HG03342 (cell line): ENCODE measurements at regions not wholly inside any gene's neighbourhood (a gene's known extent, or its start where the extent isn't known, plus 50 kb on each side); places are given as distances from the start of the nearest gene placed in this dataset.

Experiments used
- ATAC-seq: cut with Tn5 transposase; IDR thresholded peaks from one replicate; pipeline ENCODE4 v1.9.1; 2021; ENCODE audit warnings: mild to moderate bottlenecking, moderate library complexity; ENCODE audit not compliant: unreplicated experiment

DNA sequence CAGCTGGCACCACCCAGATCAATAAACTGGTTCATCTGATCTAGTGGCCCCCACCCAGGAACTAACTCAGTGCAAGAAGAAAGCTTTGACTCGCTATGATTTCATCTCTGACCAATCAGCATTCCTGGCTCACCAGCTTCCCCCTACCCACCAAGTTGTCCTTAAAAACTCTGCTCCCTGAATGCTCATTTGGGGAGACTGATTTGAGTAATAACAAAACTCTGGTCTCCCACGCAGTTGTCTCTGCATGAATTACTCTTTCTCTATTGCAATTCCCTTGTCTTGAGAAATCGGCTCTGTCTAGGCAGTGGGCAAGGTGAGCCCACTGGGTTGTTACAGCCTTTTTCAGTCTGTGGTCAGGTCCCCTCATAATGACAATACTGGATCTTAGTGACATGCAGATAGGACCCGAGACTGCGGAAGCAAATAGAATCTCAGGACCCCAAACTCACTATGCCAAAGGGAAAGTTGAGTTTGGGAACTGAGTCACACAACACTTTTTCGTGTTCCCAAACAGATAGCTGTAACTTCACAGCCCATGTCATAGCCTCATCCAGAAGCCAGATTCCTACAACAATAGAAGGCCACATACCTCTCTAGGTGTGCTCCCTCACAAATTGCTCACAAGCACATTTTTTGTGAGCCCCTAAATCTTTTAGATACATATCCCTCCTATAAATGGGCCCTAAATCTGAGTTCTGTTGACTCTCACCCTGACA is 175.2 kb upstream of the RAI14 start:
- ATAC-seq = no peak

GRCh38 chr5:34483442-34484033 is 172.6 kb upstream of the RAI14 start:
- ATAC-seq = no peak

DNA sequence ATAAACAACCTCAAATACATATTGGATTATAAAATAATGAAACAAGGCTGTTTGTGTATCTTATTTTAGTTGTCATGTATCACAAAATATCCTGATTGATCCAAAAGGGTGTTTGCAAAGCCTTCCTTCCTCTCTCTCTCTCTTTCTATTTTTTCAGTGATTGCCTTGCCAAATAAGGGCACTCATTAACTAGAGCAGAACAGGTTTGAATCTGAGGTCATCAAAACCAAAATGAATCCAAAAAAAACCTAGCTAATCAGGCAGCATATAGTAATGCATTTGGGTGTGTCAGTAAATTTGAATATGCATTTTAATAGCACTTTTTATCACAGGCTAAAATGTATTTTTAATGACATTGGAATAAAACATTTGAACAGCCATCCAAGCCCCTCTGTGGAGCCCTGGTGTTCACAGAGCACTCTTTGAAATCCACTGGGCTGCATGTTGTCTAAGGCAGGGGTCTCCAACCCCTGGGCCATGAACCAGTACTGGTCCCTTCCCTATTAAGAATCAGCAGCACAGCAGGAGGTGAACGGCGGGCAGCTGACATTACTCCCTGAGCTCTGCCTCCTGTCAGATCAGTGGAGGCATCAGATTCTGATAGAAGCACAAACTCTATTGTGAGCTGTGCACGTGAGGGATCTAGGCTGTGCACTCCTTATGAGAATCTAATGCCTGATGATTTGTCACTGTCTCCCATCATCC is 171.8 kb upstream of the RAI14 start:
- no peak for ATAC-seq

GRCh38 chr5:34485768-34486030 is 170.4 kb upstream of the RAI14 start:
- no peak for ATAC-seq

- peak; percentile 68 for ATAC-seq
Observed at GRCh38 chr5:34486160-34486848, 169.8 kb upstream of the RAI14 start.

DNA sequence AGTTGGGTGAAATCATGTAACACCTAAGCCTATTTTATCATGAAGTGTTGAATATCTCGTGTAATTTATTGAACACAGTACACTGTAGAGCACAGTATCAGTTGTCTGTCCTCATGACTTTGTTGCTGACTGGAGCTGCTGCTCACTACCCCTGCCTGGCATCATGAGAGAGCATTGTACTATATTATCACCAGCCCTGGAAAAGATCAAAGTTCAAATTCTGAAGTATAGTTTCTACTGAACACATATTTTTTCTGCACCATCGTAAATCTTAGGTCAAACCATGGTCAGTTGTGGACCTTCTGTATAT is 169.3 kb upstream of the RAI14 start:
- no peak for ATAC-seq

GRCh38 chr5:34487159-34487879 is 168.8 kb upstream of the RAI14 start:
- no peak for ATAC-seq

GRCh38 chr5:34487956-34488355 is 168.2 kb upstream of the RAI14 start:
- ATAC-seq = no peak

GRCh38 chr5:34488984-34489383 is 167.1 kb upstream of the RAI14 start:
- no peak for ATAC-seq

GRCh38 chr5:34490506-34491250 is 165.4 kb upstream of the RAI14 start:
- ATAC-seq = no peak

- ATAC-seq = no peak
Observed at GRCh38 chr5:34491251-34491620, 164.9 kb upstream of the RAI14 start.

DNA sequence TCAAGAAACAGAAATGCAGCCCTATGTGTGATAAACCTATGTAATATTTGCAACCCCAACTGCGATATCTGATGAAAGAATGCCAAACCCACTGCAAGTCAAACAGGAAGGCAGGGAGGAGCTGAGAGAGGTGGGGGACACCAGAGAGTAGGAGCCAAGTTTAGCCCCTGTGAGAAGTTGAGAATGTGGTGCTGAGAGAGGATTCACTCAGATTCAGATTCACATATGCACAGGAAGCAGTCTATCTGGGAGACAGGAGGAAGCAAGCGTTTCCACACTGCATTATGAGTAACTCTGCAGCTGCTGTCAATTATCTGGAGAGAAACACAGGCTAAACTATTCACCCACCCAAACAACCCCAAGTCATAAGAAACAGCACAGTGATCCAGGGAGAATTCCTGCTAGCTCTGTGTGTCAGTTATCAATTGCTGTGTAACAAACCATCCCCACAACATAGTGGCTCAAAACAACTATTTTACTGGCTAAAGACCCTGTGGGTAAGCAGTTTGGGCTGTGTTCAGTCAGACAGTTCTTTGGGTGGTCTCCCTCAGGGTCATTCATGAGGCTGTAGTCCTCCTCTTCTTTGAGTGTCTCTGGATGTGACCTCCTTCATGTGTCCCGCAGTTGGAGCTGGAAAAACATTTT is 161.9 kb upstream of the RAI14 start:
- no peak for ATAC-seq

- no peak for ATAC-seq
Observed at GRCh38 chr5:34495178-34495577, 160.9 kb upstream of the RAI14 start.

DNA sequence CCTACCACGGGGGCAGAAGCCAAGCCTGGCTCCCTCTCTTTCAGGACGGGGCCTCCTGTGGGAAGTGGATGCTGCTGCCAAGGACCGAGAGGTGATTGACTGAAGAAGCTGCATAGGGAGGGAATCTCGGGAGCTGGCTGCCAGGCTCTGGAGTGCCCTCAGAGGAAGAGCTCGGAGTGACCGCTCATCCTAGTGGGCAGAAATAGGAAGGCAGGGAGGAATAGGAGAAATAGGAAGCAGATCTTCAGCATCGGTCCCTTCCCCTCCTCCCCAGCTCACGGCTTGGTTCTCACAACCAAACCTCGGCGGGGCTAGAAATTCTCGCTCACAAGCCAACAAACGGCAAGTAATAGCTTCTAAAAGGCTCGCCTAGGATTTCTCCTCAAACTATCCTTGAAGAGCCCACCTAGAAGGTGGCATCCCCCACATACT is 159.9 kb upstream of the RAI14 start:
- ATAC-seq = no peak

- no peak for ATAC-seq
Observed at GRCh38 chr5:34496701-34497469, 159.2 kb upstream of the RAI14 start.

DNA sequence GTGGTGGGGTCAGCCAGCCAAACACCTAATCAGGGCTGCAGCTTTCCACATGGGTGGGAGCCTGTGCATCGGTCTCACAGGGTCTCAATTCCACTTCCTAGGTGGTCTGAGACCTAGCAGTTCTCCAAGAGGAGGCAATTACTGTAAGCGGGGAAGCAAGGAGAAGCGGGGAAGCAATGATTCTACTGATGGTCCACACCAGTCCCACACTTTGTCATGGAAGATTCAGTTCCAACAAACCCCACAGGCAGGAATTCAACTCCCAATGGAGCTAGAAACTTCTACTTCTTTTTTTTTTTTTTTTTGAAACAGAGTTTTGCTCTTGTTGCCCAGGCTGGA is 158.7 kb upstream of the RAI14 start:
- no peak for ATAC-seq

GRCh38 chr5:34498572-34498971 is 157.6 kb upstream of the RAI14 start:
- no peak for ATAC-seq

DNA sequence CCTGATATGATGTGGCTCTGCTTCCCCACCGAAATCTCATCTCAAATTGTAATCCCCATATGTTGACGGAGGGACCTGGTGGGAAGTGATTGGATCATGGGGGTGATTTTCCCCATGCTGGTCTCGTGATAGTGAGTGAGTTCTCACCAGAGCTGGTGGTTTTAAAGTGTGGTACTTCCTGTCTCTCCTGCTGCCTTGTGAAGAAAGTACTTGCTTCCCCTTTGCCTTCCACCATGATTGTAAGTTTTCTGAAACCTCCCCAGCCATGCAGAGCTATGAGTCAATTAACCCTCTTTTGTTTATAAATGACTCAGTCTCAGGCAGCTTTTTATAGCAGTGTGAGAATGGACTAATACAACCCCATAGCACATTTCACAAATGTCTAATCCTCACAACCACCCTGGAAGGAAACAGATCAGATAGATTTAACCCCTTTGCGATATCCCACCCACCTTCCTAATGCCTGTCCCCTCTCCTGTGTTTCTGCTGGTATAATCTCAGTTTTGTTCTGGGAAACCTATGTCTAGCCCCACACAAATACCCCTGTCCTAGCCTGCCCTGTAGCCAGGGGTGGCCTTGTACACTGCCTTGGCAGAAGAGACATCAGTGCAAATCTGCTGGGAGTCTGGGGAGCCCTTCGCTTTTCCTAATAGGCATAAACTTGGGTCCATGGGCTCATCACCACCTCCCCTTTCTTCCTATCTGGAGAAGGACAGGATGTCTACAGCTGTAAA is 157.0 kb upstream of the RAI14 start:
- ATAC-seq = peak; percentile 92

GRCh38 chr5:34500236-34500847 is 155.8 kb upstream of the RAI14 start:
- ATAC-seq = no peak
